ENCODE measurements at regions not wholly inside any gene's neighbourhood (a gene's known extent, or its start where the extent isn't known, plus 50 kb on each side); places are given as distances from the start of the nearest gene placed in this dataset.

- H3K4me3 ChIP-seq: no peak overlapping the region
- peaks cover 12% of the 10 kb centered on the region; the same call in 1 of the 2 replicates for H3K4me1 ChIP-seq (replicated peaks; ENCODE audit: insufficient read depth)
- no peaks in the 10 kb centered on the region for H3F3A ChIP-seq (ENCODE audit: insufficient read depth, low read depth)
- H4K20me1 ChIP-seq (ENCODE audit: insufficient read depth): no peaks in the 10 kb centered on the region
- peaks cover 4% of the 10 kb centered on the region; the same call in 1 of the 2 replicates for H3K9me3 ChIP-seq (ENCODE audit: insufficient read depth, low read depth)
- BruUV-seq (replicated peaks): no TSS peak
- H3K27ac ChIP-seq: no peak overlapping the region
- ChIA-PET CTCF (no interaction called here), POLR2A (ENCODE audit: unreplicated experiment) (no interaction called here)
- TF ChIP-seq CTCF (conservative IDR thresholded peaks at IDR 0.05) (no peak), EZH2 (IDR thresholded peaks at IDR 0.05; ENCODE audit: low read depth) (no peak)
- no peaks in the 10 kb centered on the region for H3K36me3 ChIP-seq (ENCODE audit: low read depth)
- no peaks in the 10 kb centered on the region for H3K27me3 ChIP-seq (ENCODE audit: insufficient read depth, low read depth)
- no peaks in the 10 kb centered on the region for H3K9me2 ChIP-seq (ENCODE audit: insufficient read depth)
- DNase-seq: no peak
- H2AFZ ChIP-seq: no peak overlapping the region
- intact Hi-C loops (cut with micrococcal nuclease; ENCODE audit: unreplicated experiment): no loop called here
- no peak overlapping the region for H3K4me2 ChIP-seq
- no peaks in the 10 kb centered on the region for H3K79me2 ChIP-seq (ENCODE audit: low read depth)
These were observed 92.5 kb downstream of the DUSP6 start for GRCh38 chr12:89259821-89260220.

GRCh38 chr12:89258240-89258969 is 93.9 kb downstream of the DUSP6 start:
- Histone ChIP-seq H3K4me3 (no peak overlapping the region), H3K36me3 (ENCODE audit: low read depth) (no peaks in the 10 kb centered on the region), H3K27ac (no peak overlapping the region), H3K27me3 (ENCODE audit: insufficient read depth, low read depth) (no peaks in the 10 kb centered on the region), H3F3A (ENCODE audit: insufficient read depth, low read depth) (no peaks in the 10 kb centered on the region), H3K4me2 (no peak overlapping the region), H3K9me3 (ENCODE audit: insufficient read depth, low read depth) (peaks cover 4% of the 10 kb centered on the region; the same call in 1 of the 2 replicates), H2AFZ (no peak overlapping the region), H4K20me1 (ENCODE audit: insufficient read depth) (no peaks in the 10 kb centered on the region), H3K79me2 (ENCODE audit: low read depth) (no peaks in the 10 kb centered on the region), H3K9me2 (ENCODE audit: insufficient read depth) (no peaks in the 10 kb centered on the region), H3K4me1 (replicated peaks; ENCODE audit: insufficient read depth) (peaks cover 9% of the 10 kb centered on the region; the same call in 1 of the 2 replicates)
- intact Hi-C loops (cut with micrococcal nuclease; ENCODE audit: unreplicated experiment): no loop called here
- ChIA-PET CTCF (no interaction called here), POLR2A (ENCODE audit: unreplicated experiment) (no interaction called here)
- TF ChIP-seq EZH2 (IDR thresholded peaks at IDR 0.05; ENCODE audit: low read depth) (no peak), CTCF (conservative IDR thresholded peaks at IDR 0.05) (no peak)
- no TSS peak for BruUV-seq (replicated peaks)
- DNase-seq: no peak

- Histone ChIP-seq H4K20me1 (ENCODE audit: insufficient read depth) (no peaks in the 10 kb centered on the region), H3K36me3 (ENCODE audit: low read depth) (no peaks in the 10 kb centered on the region), H3K27me3 (ENCODE audit: insufficient read depth, low read depth) (no peaks in the 10 kb centered on the region), H3F3A (ENCODE audit: insufficient read depth, low read depth) (no peaks in the 10 kb centered on the region), H3K79me2 (ENCODE audit: low read depth) (no peaks in the 10 kb centered on the region), H3K4me2 (no peak overlapping the region), H3K27ac (no peak overlapping the region), H2AFZ (no peak overlapping the region), H3K9me3 (ENCODE audit: insufficient read depth, low read depth) (peaks cover 4% of the 10 kb centered on the region; the same call in 1 of the 2 replicates), H3K4me1 (replicated peaks; ENCODE audit: insufficient read depth) (peaks cover 10% of the 10 kb centered on the region; the same call in 1 of the 2 replicates), H3K4me3 (no peak overlapping the region), H3K9me2 (ENCODE audit: insufficient read depth) (no peaks in the 10 kb centered on the region)
- ChIA-PET POLR2A (ENCODE audit: unreplicated experiment) (no interaction called here), CTCF (no interaction called here)
- TF ChIP-seq EZH2 (IDR thresholded peaks at IDR 0.05; ENCODE audit: low read depth) (no peak), CTCF (conservative IDR thresholded peaks at IDR 0.05) (no peak)
- no peak for DNase-seq
- no TSS peak for BruUV-seq (replicated peaks)
- intact Hi-C loops (cut with micrococcal nuclease; ENCODE audit: unreplicated experiment): no loop called here
These were observed 95.0 kb downstream of the DUSP6 start for GRCh38 chr12:89257340-89257739.
